ENCODE measurements at regions not wholly inside any gene's neighbourhood (a gene's known extent, or its start where the extent isn't known, plus 50 kb on each side); places are given as distances from the start of the nearest gene placed in this dataset.

GRCh38 chr9:36728651-36729520 is 156.2 kb downstream of the MELK start:
- Histone ChIP-seq H3K27ac (ENCODE audit: low read depth, low read length) (no peak overlapping the region), H3K4me1 (ENCODE audit: control insufficient read depth in 3 of 3, insufficient read depth in 3 of 3, low read length in 3 of 3) (no peaks in the 10 kb centered on the region), H3K9ac (ENCODE audit: low read depth in 1 of 3, low read length in 3 of 3) (no peak overlapping the region), H3K27me3 (ENCODE audit: control insufficient read depth in 3 of 3, insufficient read depth in 3 of 3, low read length in 3 of 3) (peaks cover 0 to 3% (median 0%) of the 10 kb centered on the region in 3 donors), H3K36me3 (ENCODE audit: control insufficient read depth in 3 of 3, insufficient read depth in 3 of 3, low read length in 3 of 3) (no peaks in the 10 kb centered on the region), H3K9me3 (ENCODE audit: control insufficient read depth in 3 of 3, low read length in 3 of 3) (peaks cover 0 to 3% (median 0%) of the 10 kb centered on the region in 3 donors), H3K4me3 (ENCODE audit: low read length in 3 of 3) (no peak overlapping the region)

- H3K27ac ChIP-seq (ENCODE audit: low read depth, low read length): no peak overlapping the region
- no peaks in the 10 kb centered on the region for H3K4me1 ChIP-seq (ENCODE audit: control insufficient read depth in 3 of 3, insufficient read depth in 3 of 3, low read length in 3 of 3)
- peaks cover 0 to 5% (median 4%) of the 10 kb centered on the region in 3 donors for H3K27me3 ChIP-seq (ENCODE audit: control insufficient read depth in 3 of 3, insufficient read depth in 3 of 3, low read length in 3 of 3)
- no peak overlapping the region for H3K9ac ChIP-seq (ENCODE audit: low read depth in 1 of 3, low read length in 3 of 3)
- no peak overlapping the region for H3K4me3 ChIP-seq (ENCODE audit: low read length in 3 of 3)
- peaks cover 0 to 3% (median 0%) of the 10 kb centered on the region in 3 donors for H3K9me3 ChIP-seq (ENCODE audit: control insufficient read depth in 3 of 3, low read length in 3 of 3)
- no peaks in the 10 kb centered on the region for H3K36me3 ChIP-seq (ENCODE audit: control insufficient read depth in 3 of 3, insufficient read depth in 3 of 3, low read length in 3 of 3)
These were observed 157.2 kb downstream of the MELK start for GRCh38 chr9:36729906-36730305.

GRCh38 chr9:36730414-36730813 is 157.7 kb downstream of the MELK start:
- H3K9ac ChIP-seq (ENCODE audit: low read depth in 1 of 3, low read length in 3 of 3): no peak overlapping the region
- no peaks in the 10 kb centered on the region for H3K36me3 ChIP-seq (ENCODE audit: control insufficient read depth in 3 of 3, insufficient read depth in 3 of 3, low read length in 3 of 3)
- H3K27me3 ChIP-seq (ENCODE audit: control insufficient read depth in 3 of 3, insufficient read depth in 3 of 3, low read length in 3 of 3): peaks cover 0 to 8% (median 7%) of the 10 kb centered on the region in 3 donors
- H3K4me3 ChIP-seq (ENCODE audit: low read length in 3 of 3): no peak overlapping the region
- no peak overlapping the region for H3K27ac ChIP-seq (ENCODE audit: low read depth, low read length)
- peaks cover 0 to 3% (median 0%) of the 10 kb centered on the region in 3 donors for H3K9me3 ChIP-seq (ENCODE audit: control insufficient read depth in 3 of 3, low read length in 3 of 3)
- no peaks in the 10 kb centered on the region for H3K4me1 ChIP-seq (ENCODE audit: control insufficient read depth in 3 of 3, insufficient read depth in 3 of 3, low read length in 3 of 3)

- Histone ChIP-seq H3K9me3 (ENCODE audit: control insufficient read depth in 3 of 3, low read length in 3 of 3) (peaks cover 0 to 3% (median 0%) of the 10 kb centered on the region in 3 donors), H3K27me3 (ENCODE audit: control insufficient read depth in 3 of 3, insufficient read depth in 3 of 3, low read length in 3 of 3) (peaks cover 0 to 11% (median 9%) of the 10 kb centered on the region in 3 donors), H3K9ac (ENCODE audit: low read depth in 1 of 3, low read length in 3 of 3) (no peak overlapping the region), H3K36me3 (ENCODE audit: control insufficient read depth in 3 of 3, insufficient read depth in 3 of 3, low read length in 3 of 3) (no peaks in the 10 kb centered on the region), H3K4me1 (ENCODE audit: control insufficient read depth in 3 of 3, insufficient read depth in 3 of 3, low read length in 3 of 3) (no peaks in the 10 kb centered on the region), H3K27ac (ENCODE audit: low read depth, low read length) (no peak overlapping the region), H3K4me3 (ENCODE audit: low read length in 3 of 3) (no peak overlapping the region)
These were observed 158.6 kb downstream of the MELK start for GRCh38 chr9:36731068-36731956.

GRCh38 chr9:36734737-36735136 is 162.0 kb downstream of the MELK start:
- no peaks in the 10 kb centered on the region for H3K36me3 ChIP-seq (ENCODE audit: control insufficient read depth in 3 of 3, insufficient read depth in 3 of 3, low read length in 3 of 3)
- H3K9ac ChIP-seq (ENCODE audit: low read depth in 1 of 3, low read length in 3 of 3): no peak overlapping the region
- peaks cover 0 to 3% (median 0%) of the 10 kb centered on the region in 3 donors for H3K9me3 ChIP-seq (ENCODE audit: control insufficient read depth in 3 of 3, low read length in 3 of 3)
- peaks cover 12 to 26% (median 20%) of the 10 kb centered on the region in 3 donors for H3K27me3 ChIP-seq (ENCODE audit: control insufficient read depth in 3 of 3, insufficient read depth in 3 of 3, low read length in 3 of 3)
- no peak overlapping the region for H3K4me3 ChIP-seq (ENCODE audit: low read length in 3 of 3)
- H3K27ac ChIP-seq (ENCODE audit: low read depth, low read length): no peak overlapping the region
- no peaks in the 10 kb centered on the region for H3K4me1 ChIP-seq (ENCODE audit: control insufficient read depth in 3 of 3, insufficient read depth in 3 of 3, low read length in 3 of 3)

- Histone ChIP-seq H3K27ac (ENCODE audit: low read depth, low read length) (no peak overlapping the region), H3K36me3 (ENCODE audit: control insufficient read depth in 3 of 3, insufficient read depth in 3 of 3, low read length in 3 of 3) (no peaks in the 10 kb centered on the region), H3K9me3 (ENCODE audit: control insufficient read depth in 3 of 3, low read length in 3 of 3) (no peaks in the 10 kb centered on the region), H3K4me3 (ENCODE audit: low read length in 3 of 3) (no peak overlapping the region), H3K27me3 (ENCODE audit: control insufficient read depth in 3 of 3, insufficient read depth in 3 of 3, low read length in 3 of 3) (peaks cover 27 to 42% (median 39%) of the 10 kb centered on the region in 3 donors), H3K4me1 (ENCODE audit: control insufficient read depth in 3 of 3, insufficient read depth in 3 of 3, low read length in 3 of 3) (no peaks in the 10 kb centered on the region), H3K9ac (ENCODE audit: low read depth in 1 of 3, low read length in 3 of 3) (no peak overlapping the region)
These were observed 164.0 kb downstream of the MELK start for GRCh38 chr9:36736648-36737047.

GRCh38 chr9:36738318-36738976 is 165.8 kb downstream of the MELK start:
- no peaks in the 10 kb centered on the region for H3K4me1 ChIP-seq (ENCODE audit: control insufficient read depth in 3 of 3, insufficient read depth in 3 of 3, low read length in 3 of 3)
- H3K4me3 ChIP-seq (ENCODE audit: low read length in 3 of 3): no peak overlapping the region
- no peak overlapping the region for H3K9ac ChIP-seq (ENCODE audit: low read depth in 1 of 3, low read length in 3 of 3)
- H3K27me3 ChIP-seq (ENCODE audit: control insufficient read depth in 3 of 3, insufficient read depth in 3 of 3, low read length in 3 of 3): peaks cover 35 to 56% (median 52%) of the 10 kb centered on the region in 3 donors
- no peaks in the 10 kb centered on the region for H3K36me3 ChIP-seq (ENCODE audit: control insufficient read depth in 3 of 3, insufficient read depth in 3 of 3, low read length in 3 of 3)
- H3K9me3 ChIP-seq (ENCODE audit: control insufficient read depth in 3 of 3, low read length in 3 of 3): no peaks in the 10 kb centered on the region
- no peak overlapping the region for H3K27ac ChIP-seq (ENCODE audit: low read depth, low read length)

GRCh38 chr9:36739373-36740116 is 166.8 kb downstream of the MELK start:
- Histone ChIP-seq H3K4me1 (ENCODE audit: control insufficient read depth in 3 of 3, insufficient read depth in 3 of 3, low read length in 3 of 3) (no peaks in the 10 kb centered on the region), H3K36me3 (ENCODE audit: control insufficient read depth in 3 of 3, insufficient read depth in 3 of 3, low read length in 3 of 3) (no peaks in the 10 kb centered on the region), H3K9me3 (ENCODE audit: control insufficient read depth in 3 of 3, low read length in 3 of 3) (no peaks in the 10 kb centered on the region), H3K27ac (ENCODE audit: low read depth, low read length) (no peak overlapping the region), H3K4me3 (ENCODE audit: low read length in 3 of 3) (no peak overlapping the region), H3K27me3 (ENCODE audit: control insufficient read depth in 3 of 3, insufficient read depth in 3 of 3, low read length in 3 of 3) (peaks cover 35 to 59% (median 58%) of the 10 kb centered on the region in 3 donors), H3K9ac (ENCODE audit: low read depth in 1 of 3, low read length in 3 of 3) (no peak overlapping the region)

- H3K9me3 ChIP-seq (ENCODE audit: control insufficient read depth in 3 of 3, low read length in 3 of 3): no peaks in the 10 kb centered on the region
These were observed 169.6 kb downstream of the MELK start for GRCh38 chr9:36742264-36742663.

More at GRCh38 chr9:36742264-36742663, 169.6 kb downstream of the MELK start:
- H3K27me3 ChIP-seq (ENCODE audit: control insufficient read depth in 3 of 3, insufficient read depth in 3 of 3, low read length in 3 of 3): peaks cover 35 to 55% (median 45%) of the 10 kb centered on the region in 3 donors
- no peaks in the 10 kb centered on the region for H3K36me3 ChIP-seq (ENCODE audit: control insufficient read depth in 3 of 3, insufficient read depth in 3 of 3, low read length in 3 of 3)
- H3K4me3 ChIP-seq (ENCODE audit: low read length in 3 of 3): no peak overlapping the region
- no peaks in the 10 kb centered on the region for H3K4me1 ChIP-seq (ENCODE audit: control insufficient read depth in 3 of 3, insufficient read depth in 3 of 3, low read length in 3 of 3)
- no peak overlapping the region for H3K27ac ChIP-seq (ENCODE audit: low read depth, low read length)
- no peak overlapping the region for H3K9ac ChIP-seq (ENCODE audit: low read depth in 1 of 3, low read length in 3 of 3)
